Fibroblast of the conjunctiva (primary cell): ENCODE measurements at regions not wholly inside any gene's neighbourhood (a gene's known extent, or its start where the extent isn't known, plus 50 kb on each side); places are given as distances from the start of the nearest gene placed in this dataset.
"Not testable (repeated sequence)": the region's sequence is repeated elsewhere in the genome, so short reads cannot be mapped to it uniquely, and the experiment has no call there.

Source experiments
- DNase-seq: peaks from one replicate; pipeline ENCODE4 v3.0.0-alpha.2; 2010; ENCODE audit warnings: low read depth

GRCh38 chr2:134020608-134021007, 233.3 kb upstream of the MGAT5 start:
- DNase-seq = no peak

DNA sequence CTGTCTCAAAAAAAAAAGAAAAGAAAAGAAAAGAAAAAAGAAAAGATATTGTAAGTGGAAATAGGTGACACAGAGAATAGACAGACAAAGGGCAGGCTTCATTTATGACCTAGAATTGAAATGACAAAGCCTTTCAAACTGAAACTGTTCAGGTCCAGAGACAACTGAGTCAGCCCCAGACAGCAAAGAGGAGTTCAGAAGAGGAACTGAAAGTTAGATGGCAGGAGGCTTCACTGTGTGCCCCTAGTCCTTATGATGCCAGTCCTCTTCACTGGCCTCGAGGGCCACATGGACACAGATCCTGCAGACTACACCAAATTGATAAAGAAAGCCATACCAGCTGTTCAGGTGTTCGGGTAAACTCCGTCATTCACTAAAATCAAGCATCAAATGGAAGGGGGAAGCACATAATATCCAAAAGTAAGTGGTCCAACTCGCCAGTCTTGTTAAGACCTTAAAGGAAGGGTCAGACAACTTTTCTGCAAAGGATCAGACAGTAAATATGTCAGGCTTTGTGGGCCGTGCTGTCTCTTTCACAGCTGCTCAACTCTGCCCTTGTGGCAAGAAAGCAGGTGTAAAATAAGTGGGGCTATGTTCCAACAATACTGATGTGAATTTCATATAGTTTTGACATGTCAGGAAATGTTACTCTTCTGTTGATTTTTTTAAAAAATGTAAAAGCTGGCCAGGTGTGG, 231.9 kb upstream of the MGAT5 start:
- DNase-seq = no peak

DNA sequence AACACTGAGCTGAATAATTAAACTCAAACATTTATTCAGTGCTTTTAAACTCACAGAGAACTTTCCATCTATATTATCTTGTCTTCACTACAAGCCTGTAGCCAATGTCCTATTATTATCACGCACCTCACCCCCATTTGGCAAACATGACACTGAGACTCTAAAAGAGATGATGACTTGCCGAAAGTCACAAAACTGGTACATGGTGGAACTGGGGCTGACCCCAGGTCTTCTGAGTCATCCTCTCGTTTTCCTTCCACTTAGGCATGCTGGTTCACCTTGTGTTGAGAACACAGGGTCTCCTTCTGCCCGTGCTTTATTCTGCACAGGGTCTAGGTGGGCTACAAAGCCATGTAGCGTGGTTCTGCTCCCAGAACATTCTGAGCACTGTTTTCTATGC, 230.0 kb upstream of the MGAT5 start:
- DNase-seq = no peak

- no peak for DNase-seq
Observed at GRCh38 chr2:134027980-134028379, 225.9 kb upstream of the MGAT5 start.

- no peak for DNase-seq
Observed at GRCh38 chr2:134029418-134029817, 224.5 kb upstream of the MGAT5 start.

- DNase-seq = no peak
Observed at GRCh38 chr2:134031539-134031938, 222.3 kb upstream of the MGAT5 start.

GRCh38 chr2:134035605-134036370, 218.1 kb upstream of the MGAT5 start:
- DNase-seq = no peak

DNA sequence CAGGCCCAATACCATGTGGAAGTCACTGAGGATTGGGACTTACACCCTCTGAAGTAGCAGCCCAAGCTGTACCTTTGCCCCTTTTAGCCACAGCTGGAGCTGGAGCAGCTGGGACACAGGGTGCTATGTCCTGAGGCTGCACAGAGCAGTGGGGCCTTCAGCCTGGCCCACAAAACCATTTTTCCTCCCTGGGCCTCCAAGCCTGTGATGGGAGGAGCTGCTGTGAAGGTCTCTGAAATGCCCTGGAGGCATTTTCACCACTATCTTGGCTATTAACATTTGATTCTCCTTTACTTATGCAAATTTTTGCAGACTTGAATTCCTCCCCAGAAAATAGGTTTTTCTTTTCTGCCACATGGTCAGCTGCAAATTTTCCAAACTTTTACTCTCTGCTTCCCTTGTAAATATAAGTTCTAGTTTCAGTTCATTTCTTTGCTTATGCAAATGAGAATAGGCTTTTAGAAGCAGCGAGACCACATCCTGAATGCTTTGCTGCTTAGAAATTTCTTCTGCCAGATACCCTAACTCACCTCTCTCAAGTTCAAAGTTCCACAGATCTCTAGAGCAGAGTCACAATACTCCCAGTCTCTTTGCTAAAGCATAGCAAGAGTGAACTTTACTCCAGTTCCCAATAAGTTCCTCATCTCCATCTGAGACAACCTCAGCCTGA, 213.8 kb upstream of the MGAT5 start:
- DNase-seq = no peak

DNA sequence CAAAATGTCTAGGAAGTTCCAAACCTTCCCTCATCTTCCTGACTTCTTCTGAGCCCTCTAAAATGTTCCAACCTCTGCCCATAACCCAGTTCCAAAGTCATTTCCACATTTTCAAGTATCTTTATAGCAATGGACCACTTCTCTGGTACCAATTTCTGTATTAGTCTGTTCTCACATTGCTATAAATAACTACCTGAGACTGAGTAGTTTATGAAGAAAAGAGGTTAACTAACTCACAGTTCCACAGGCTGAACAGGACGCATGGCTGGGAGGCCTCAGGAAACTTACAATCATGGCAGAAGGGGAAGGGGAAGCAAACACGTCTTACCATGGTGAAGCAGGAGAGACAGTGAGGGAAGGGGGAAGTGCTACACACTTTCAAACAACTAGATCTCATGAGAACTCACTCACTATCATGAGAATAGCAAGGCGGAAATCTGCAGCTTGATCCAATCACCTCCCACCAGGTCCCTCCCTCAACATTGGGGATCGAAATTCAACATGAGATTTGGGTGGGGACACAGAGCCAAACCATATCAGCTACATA, 213.2 kb upstream of the MGAT5 start:
- not testable (repeated sequence) for DNase-seq

GRCh38 chr2:134041877-134042276, 212.0 kb upstream of the MGAT5 start:
- no peak for DNase-seq

GRCh38 chr2:134043028-134043427, 210.8 kb upstream of the MGAT5 start:
- not testable (repeated sequence) for DNase-seq

- no peak for DNase-seq
Observed at GRCh38 chr2:134052173-134052572, 201.7 kb upstream of the MGAT5 start.

DNA sequence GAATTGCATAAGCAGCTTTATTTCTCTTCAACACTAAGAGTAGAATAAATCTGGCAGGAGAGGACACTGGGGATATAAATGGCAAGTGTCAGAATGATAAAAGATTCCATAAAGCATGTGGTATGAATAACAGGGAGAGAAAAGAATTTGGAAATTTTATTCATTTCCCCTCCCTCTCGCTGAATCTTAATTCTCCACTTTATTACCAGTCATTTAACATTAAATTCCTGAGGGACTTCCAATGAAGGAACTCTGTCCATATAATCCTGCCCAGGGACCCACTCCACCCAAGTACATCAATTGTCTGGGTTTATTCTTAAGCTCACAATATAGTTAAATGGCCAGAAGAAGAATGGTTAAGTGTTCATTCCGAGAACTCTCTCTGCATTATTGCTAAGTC, 197.7 kb upstream of the MGAT5 start:
- DNase-seq = no peak

GRCh38 chr2:134061066-134061465, 192.8 kb upstream of the MGAT5 start:
- DNase-seq = not testable (repeated sequence)

DNA sequence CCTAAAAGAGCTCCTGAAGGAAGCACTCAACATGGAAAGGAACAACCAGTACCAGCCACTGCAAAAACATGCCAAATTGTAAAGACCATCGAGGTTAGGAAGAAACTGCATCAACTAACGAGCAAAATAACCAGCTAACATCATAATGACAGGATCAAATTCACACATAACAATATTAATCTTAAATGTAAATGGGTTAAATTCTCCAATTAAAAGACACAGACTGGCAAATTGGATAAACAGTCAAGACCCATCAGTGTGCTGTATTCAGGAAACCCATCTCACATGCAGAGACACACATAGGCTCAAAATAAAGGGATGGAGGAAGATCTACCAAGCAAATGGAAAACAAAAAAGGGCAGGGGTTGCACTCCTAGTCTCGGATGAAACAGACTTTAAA, 191.6 kb upstream of the MGAT5 start:
- DNase-seq = not testable (repeated sequence)

GRCh38 chr2:134063916-134064315, 190.0 kb upstream of the MGAT5 start:
- DNase-seq = not testable (repeated sequence)

DNA sequence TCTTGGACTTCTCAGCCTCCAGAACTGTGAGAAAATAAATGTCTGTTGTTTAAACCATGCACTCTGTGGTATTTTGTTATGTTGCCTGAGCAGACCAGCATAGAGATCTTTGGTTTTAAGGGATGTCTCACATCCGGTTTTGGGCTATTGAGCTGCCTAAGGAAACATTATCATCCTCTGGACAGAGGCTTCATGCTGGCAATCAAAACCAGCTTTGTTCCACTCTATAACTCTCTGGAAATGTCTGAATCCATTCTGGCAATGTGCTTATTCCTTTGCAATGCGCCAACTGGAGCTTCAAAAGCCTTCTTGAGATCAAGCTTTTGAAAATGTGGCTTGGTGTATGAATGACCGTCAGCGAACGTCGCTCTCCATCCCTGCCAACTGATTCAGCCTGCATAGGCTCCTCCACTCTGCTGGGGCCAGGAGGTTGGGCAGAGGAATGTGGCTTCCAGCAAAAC, 183.6 kb upstream of the MGAT5 start:
- DNase-seq = no peak

- DNase-seq = no peak
Observed at GRCh38 chr2:134072341-134072740, 181.5 kb upstream of the MGAT5 start.

DNA sequence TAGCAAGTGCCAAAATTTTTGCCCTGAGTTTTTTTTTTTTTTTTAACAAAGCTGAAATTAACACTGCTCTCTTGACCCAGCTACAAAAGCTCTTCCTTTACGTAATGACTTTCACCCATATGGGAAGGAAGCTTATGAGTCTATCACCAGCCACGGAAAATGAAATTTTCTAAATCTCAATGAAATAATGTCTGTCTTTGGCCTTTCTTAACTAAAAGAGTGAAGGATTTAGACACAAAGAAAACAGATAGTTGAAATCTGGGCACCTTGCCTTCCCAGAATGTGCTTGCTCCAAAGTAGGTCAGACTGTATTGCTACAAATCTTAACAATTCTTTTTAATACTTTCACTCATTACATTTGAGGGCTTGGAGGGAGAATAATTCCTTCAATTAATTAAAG, 180.8 kb upstream of the MGAT5 start:
- DNase-seq = no peak

GRCh38 chr2:134074619-134075018, 179.3 kb upstream of the MGAT5 start:
- no peak for DNase-seq

- DNase-seq = no peak
Observed at GRCh38 chr2:134075204-134075603, 178.7 kb upstream of the MGAT5 start.

- DNase-seq = no peak
Observed at GRCh38 chr2:134078354-134078753, 175.5 kb upstream of the MGAT5 start.

- no peak for DNase-seq
Observed at GRCh38 chr2:134079373-134079772, 174.5 kb upstream of the MGAT5 start.
